Panc1 (cell line): ENCODE measurements at regions not wholly inside any gene's neighbourhood (a gene's known extent, or its start where the extent isn't known, plus 50 kb on each side); places are given as distances from the start of the nearest gene placed in this dataset.

Source experiments
- POLR2AphosphoS5 ChIP-seq: IDR thresholded peaks from 2 replicates; pipeline ENCODE4 v1.6.1; 2012; ENCODE audit warnings: mild to moderate bottlenecking, low read depth, low read length, moderate library complexity
- TCF7L2 ChIP-seq: IDR thresholded peaks from 2 replicates; pipeline ENCODE4 v1.6.1; 2011; ENCODE audit warnings: mild to moderate bottlenecking, low read depth, low read length, inconsistent platforms
- TF ChIP-seq, protein P1 (sequence below): fragments of 450-650 bp; IDR thresholded peaks from 2 replicates; pipeline ENCODE4 v1.5.1; 2017; ENCODE audit warnings: mild to moderate bottlenecking

DNA sequence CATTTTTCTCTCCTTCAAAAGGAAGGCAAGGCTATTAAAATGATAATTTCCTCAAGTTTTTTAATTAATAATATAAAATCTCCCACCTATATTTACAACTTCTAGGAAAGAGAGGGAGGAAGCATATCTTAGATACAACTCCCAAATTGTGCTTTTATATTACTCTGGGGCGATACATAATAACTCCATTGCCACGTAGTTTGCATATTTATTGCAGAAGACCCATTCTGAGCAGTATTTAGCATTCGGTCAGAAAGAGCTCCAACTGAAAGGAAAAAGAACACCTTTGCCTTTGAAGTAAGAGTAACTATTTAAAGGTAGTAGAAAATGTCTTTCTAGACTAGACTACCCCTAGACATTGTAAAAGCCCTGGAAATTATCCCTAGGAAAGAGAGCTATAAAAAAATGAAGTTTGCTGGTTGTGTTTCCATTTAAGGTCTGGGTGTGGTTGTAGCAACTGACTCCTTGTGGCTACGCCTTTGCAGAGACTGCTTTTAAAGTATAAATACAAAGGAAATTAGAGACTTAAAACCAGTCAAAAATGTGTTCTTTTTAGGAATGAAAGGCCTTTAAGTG lies 566.1 kb downstream of the ZNF608 start:
- TF ChIP-seq, protein P1, sequence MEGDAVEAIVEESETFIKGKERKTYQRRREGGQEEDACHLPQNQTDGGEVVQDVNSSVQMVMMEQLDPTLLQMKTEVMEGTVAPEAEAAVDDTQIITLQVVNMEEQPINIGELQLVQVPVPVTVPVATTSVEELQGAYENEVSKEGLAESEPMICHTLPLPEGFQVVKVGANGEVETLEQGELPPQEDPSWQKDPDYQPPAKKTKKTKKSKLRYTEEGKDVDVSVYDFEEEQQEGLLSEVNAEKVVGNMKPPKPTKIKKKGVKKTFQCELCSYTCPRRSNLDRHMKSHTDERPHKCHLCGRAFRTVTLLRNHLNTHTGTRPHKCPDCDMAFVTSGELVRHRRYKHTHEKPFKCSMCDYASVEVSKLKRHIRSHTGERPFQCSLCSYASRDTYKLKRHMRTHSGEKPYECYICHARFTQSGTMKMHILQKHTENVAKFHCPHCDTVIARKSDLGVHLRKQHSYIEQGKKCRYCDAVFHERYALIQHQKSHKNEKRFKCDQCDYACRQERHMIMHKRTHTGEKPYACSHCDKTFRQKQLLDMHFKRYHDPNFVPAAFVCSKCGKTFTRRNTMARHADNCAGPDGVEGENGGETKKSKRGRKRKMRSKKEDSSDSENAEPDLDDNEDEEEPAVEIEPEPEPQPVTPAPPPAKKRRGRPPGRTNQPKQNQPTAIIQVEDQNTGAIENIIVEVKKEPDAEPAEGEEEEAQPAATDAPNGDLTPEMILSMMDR: no peak
- TF ChIP-seq TCF7L2 (no peak), POLR2AphosphoS5 (no peak)
